ENCODE measurements at regions not wholly inside any gene's neighbourhood (a gene's known extent, or its start where the extent isn't known, plus 50 kb on each side); places are given as distances from the start of the nearest gene placed in this dataset.
A peak's percentile ranks its signal among the peaks of the same experiment; 100 is the strongest.

DNA sequence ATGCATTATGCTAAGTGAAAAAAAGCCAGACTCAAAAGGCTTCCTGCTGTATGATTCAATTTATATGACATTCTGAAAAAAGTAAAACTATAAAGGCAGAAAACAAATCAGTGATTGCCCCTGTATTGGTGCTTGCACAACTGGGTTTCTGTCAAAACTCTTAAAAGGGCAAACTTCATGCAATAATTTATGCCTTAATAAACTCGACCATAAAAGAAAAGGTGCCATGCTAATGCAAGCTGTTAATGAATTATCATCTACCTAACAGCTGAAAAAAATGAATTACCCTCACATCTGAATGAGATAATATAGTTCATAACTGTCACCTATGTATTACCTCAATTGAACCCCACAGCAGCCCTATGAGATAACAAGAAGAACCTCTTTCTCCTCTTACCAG lies 120.8 kb upstream of the ATP1A1 start:
- Mint-ChIP-seq H3K4me3 (no peak overlapping the region), H3K27me3 (ENCODE audit: low read depth) (peaks cover 5% of the 10 kb centered on the region), H3K36me3 (ENCODE audit: low read depth) (no peaks in the 10 kb centered on the region), H3K27ac (no peak overlapping the region), H3K4me1 (peaks cover 20% of the 10 kb centered on the region), H3K9me3 (no peaks in the 10 kb centered on the region)
- TF ChIP-seq CTCF (IDR thresholded peaks at IDR 0.05; ENCODE audit: unreplicated experiment in 3 of 3) = no peak

- Mint-ChIP-seq H3K4me1 (peaks cover 20% of the 10 kb centered on the region), H3K27ac (no peak overlapping the region), H3K36me3 (ENCODE audit: low read depth) (no peaks in the 10 kb centered on the region), H3K27me3 (ENCODE audit: low read depth) (peaks cover 5% of the 10 kb centered on the region), H3K4me3 (no peak overlapping the region), H3K9me3 (no peaks in the 10 kb centered on the region)
- TF ChIP-seq CTCF (IDR thresholded peaks at IDR 0.05; ENCODE audit: unreplicated experiment in 3 of 3) = no peak
Observed at GRCh38 chr1:116252785-116253184, 120.3 kb upstream of the ATP1A1 start.

DNA sequence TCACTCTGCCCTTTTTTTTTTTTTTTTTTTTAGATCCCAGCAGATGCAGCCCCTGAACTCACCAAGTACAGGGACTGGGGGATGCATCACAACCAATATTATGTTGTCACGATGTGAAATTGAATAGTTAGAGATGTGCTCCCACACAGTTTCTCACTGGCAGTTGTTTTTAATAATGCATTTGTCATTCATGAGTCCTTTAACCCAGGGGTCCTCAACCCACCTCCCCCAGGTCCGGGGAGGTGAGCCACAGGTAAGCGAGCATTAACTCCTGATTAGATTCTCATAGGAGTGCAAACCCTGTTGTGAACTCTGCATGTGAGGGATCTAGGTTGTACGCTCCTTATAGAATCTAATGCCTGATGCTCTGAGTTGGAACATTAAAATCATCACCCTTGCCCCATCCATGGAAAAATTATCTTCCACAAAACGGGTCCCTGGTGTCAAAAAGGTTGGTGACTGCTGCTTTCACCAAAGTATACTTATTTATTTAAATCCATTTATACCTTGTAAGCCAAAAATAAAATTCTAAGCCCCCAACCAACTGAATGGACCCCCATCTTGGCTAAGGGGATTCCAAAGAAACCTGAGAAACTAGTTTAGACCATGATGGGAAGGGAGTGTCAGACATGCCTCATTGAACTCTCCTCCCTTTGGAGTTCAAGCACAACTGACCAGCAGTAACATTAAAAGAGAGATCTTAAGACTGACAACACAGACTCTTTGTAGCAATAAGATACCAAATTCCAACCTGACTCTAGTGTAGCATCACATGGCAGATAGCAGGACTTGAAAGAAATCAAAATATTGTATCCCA lies 119.3 kb upstream of the ATP1A1 start:
- TF ChIP-seq CTCF (IDR thresholded peaks at IDR 0.05; ENCODE audit: unreplicated experiment in 3 of 3) = no peak
- Mint-ChIP-seq H3K27ac (peak overlapping the region in 2 of 3 experiments; percentile 8 to 89), H3K27me3 (ENCODE audit: low read depth) (peaks cover 5% of the 10 kb centered on the region), H3K36me3 (ENCODE audit: low read depth) (no peaks in the 10 kb centered on the region), H3K4me3 (no peak overlapping the region), H3K9me3 (no peaks in the 10 kb centered on the region), H3K4me1 (peaks cover 20% of the 10 kb centered on the region)

- peaks cover 20% of the 10 kb centered on the region for H3K4me1 Mint-ChIP-seq
- no peaks in the 10 kb centered on the region for H3K36me3 Mint-ChIP-seq (ENCODE audit: low read depth)
- H3K27ac Mint-ChIP-seq = peak overlapping the region; percentile 52 to 89 (median 54)
- no peak overlapping the region for H3K4me3 Mint-ChIP-seq
- H3K27me3 Mint-ChIP-seq (ENCODE audit: low read depth) = peaks cover 5% of the 10 kb centered on the region
- H3K9me3 Mint-ChIP-seq = no peaks in the 10 kb centered on the region
- no peak for TF ChIP-seq CTCF (IDR thresholded peaks at IDR 0.05; ENCODE audit: unreplicated experiment in 3 of 3)
Observed at GRCh38 chr1:116254776-116255175, 118.3 kb upstream of the ATP1A1 start.

DNA sequence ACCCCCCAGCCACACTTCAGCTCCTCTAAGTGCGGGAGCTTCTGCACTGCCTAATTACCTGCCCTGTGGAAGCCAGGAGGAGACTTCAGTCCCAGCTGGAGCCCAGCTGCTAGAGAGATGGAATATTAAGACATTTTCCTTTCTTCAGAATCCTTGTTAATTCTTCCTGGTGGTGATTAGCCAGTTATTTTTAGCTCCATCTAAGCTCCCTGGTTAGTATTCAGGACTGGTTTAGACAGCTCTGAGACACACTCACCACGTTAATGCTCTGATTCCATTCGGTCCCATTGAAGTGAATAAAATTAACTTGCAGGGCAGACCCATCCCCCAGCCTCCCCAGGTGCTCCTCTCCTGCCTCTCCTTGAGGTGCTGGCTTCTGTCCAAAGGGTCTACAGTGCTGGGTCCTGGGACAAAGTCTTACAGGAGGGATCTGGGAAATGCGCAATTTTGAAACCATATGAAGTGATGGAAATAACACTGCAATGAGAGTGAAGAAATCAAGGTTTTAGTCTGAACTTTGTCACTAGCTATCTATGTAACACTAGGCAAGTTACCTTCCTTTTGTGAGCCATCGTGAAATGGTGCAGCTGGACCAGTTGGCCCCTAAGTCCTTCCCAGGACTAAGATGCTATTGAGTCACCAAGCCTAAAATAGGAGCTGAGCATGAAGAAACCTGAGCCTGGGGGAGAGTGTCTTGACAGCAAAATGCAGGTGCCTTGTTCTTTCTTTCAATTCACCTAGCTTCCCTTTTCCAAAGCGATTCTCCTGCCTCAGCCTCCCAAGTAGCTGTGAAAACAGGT lies 117.4 kb upstream of the ATP1A1 start:
- no peaks in the 10 kb centered on the region for H3K9me3 Mint-ChIP-seq
- H3K27ac Mint-ChIP-seq = peak overlapping the region; percentile 52 to 89 (median 54)
- peaks cover 5% of the 10 kb centered on the region for H3K27me3 Mint-ChIP-seq (ENCODE audit: low read depth)
- no peak for TF ChIP-seq CTCF (IDR thresholded peaks at IDR 0.05; ENCODE audit: unreplicated experiment in 3 of 3)
- no peaks in the 10 kb centered on the region for H3K36me3 Mint-ChIP-seq (ENCODE audit: low read depth)
- peaks cover 21% of the 10 kb centered on the region for H3K4me1 Mint-ChIP-seq
- H3K4me3 Mint-ChIP-seq = peak overlapping the region in 2 of 3 experiments; percentile 5 to 34

All from nephron (organoid).